GM21526 (cell line): ENCODE measurements at regions not wholly inside any gene's neighbourhood (a gene's known extent, or its start where the extent isn't known, plus 50 kb on each side); places are given as distances from the start of the nearest gene placed in this dataset.
"Not testable (repeated sequence)": the region's sequence is repeated elsewhere in the genome, so short reads cannot be mapped to it uniquely, and the experiment has no call there.

Source experiments
- ATAC-seq: cut with Tn5 transposase; IDR thresholded peaks from one replicate; pipeline ENCODE4 v1.9.1; 2021; ENCODE audit warnings: moderate library complexity; ENCODE audit not compliant: unreplicated experiment, low FRiP score

- ATAC-seq = no peak
These were observed 131.0 kb upstream of the LDB2 start for GRCh38 chr4:17029432-17029831.

DNA sequence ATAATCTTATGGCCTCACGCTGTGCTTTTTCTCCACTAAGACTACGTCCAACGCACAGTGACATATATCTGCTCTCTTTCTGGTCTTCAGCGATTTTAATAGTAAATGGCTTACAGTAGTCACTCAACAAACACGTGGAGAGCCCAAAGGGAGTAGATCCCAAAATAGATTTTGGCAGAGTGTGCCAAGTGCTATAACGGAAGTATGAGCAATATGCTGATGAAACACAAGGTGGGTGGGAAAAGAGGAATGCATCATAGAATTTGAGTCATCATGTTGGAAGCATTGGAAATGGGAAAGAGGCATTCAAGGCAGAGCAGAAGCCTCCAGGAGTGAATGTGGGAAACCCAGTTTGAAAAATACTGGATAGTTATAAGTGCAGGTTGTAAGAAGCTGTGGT lies 129.1 kb upstream of the LDB2 start:
- no peak for ATAC-seq

DNA sequence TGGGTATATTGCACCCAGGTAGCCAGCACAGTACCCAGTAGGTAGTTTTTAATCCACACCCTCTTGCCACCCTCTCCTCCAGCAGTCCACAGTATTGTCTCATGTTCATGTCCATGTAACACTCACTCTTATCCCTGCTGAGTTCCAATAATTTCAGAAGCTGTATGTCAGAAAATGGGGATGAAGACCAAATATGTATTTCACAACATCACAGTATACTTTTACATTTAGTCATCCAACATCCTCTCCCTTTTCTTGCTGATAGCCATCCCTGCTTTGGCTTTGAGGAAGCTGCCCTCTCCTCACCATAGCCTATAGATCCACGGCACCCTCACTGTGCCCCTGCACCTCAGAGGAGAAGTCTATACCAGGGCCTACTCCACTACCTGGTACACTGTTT lies 126.0 kb upstream of the LDB2 start:
- no peak for ATAC-seq

- no peak for ATAC-seq
These were observed 122.5 kb upstream of the LDB2 start for GRCh38 chr4:17020901-17021300.

DNA sequence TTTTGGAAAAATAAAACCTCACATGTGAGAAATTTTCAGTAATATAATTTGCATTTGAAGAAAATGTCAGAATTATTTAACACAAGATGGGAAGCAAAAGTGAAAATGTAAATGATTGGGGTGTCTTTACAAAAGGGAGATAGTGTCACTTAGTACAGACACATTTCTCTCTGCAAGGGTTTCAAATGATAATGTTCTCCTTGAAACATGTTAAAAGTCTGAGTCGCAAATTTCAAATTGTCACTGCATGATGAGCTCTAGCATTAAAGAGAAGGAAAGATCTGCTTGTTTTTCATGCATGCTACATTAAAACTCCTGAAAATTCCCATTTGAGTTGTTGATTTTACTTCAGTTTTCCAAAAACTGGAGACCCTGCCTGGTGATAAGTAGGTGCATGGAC lies 122.0 kb upstream of the LDB2 start:
- ATAC-seq = no peak

DNA sequence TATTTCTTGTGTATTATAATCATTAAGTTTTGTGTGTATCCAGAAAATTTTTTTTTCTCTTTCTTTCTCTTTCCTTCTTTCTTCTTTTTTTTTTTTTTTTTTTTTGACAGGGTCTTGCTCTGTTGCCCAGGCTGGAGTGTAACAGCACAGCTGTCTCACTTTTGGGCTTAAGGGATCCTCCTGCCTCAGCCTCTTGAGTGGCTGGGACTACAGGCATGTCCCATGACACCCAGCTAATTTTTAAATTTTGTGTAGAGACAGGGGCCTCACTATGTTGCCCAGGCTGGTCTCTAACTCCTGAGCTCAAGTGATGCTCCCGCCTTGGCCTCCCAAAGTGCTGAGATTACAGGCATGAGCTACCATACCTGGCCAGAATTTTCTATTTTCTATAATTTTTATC lies 120.2 kb upstream of the LDB2 start:
- ATAC-seq = not testable (repeated sequence)

DNA sequence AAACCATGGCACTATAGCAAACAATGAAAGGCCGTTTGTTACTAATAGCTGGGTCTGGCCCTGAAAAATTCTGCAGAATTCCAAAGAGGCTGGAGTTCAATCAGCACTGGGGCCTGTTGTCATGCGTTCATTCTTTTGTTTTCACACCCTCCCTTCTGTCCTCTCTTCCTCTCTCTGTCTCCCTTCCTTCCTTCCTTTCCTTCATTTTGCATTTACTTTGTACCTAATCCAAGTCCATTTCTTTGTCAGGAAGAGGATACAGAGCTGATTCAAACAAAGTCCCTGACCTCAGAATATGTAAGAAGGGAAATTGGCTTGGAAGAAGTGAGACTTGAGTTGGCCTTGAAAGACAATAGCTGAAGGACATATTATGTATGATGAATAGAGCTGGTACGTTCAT lies 119.6 kb upstream of the LDB2 start:
- no peak for ATAC-seq

- no peak for ATAC-seq
These were observed 115.0 kb upstream of the LDB2 start for GRCh38 chr4:17013382-17014006.

- ATAC-seq = no peak
These were observed 114.0 kb upstream of the LDB2 start for GRCh38 chr4:17012451-17012850.

DNA sequence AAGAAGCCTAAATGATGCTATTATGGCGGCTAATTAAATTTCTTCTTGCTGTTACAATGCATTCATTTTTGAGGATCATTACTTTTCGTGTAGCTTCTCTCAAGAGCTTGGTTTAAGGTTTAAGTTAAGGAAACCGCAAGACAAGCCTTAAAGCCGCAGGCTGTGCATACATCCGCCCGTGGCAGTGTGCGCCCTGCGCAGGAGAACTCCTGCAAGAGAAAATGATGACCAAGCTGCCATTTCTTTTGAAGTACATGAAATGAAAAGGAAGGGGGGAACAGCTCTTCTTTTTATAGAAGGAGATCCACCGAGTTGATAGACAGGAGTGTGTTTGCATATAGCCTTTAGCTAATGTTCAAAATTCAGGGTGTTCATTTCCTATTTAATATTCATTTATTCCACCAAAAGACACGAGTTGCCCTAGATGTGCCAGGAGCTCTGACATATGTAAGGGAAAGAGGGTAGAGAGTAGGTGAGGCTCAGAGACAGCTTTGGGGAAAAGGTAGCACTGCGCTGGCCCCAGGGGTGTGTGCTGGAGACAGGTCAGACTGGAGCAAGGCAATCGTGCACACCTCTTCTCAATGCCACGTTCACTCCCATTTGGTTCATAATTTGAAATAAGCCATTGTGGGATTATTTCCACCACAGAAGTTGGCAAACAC lies 112.1 kb upstream of the LDB2 start:
- no peak for ATAC-seq

GRCh38 chr4:17009871-17010367 lies 111.5 kb upstream of the LDB2 start:
- no peak for ATAC-seq

DNA sequence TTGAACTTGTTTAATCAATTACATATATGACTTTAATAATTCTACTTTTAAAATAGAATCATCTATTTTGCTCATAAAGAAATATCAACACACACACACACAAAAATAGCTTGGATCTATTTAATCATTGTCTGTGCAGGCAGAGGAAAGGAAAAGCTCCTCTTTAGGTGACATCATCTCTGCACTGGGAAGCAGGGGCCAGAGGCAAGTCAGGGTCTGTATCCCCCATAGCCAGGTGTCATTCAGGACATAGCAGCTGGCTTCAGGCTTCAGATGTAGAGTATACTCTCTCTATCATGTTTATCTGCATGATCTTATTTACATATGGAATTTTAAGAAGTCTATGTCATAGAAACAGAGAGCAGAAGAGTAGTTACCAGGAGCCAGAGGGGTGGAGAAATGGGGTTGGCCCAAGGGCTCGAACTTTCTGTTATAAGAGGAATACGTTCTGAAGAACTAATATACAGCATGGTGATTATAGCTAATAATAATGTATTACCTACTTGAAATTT lies 110.4 kb upstream of the LDB2 start:
- ATAC-seq = no peak

- not testable (repeated sequence) for ATAC-seq
These were observed 105.4 kb upstream of the LDB2 start for GRCh38 chr4:17003606-17004392.

DNA sequence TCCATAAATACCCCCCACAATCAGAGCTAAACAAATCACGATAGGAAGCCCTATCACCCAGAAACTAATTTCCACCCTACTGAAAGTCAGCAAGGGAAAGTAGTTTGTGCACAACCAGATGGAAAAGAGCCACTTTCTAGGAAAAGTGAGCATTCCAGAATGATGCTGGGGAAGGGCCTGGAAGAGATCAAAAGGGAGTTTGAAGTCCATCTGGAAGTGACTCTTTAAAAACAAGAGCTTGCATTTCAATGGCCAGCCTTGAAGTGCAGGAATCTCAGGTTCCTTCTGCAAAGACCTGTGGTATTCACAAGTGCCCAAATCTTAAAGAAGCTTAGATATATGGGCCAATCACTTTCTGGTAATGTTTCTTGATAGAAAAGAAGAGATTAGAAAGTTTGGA lies 97.0 kb upstream of the LDB2 start:
- ATAC-seq = no peak

GRCh38 chr4:16993956-16994840 lies 95.8 kb upstream of the LDB2 start:
- no peak for ATAC-seq

DNA sequence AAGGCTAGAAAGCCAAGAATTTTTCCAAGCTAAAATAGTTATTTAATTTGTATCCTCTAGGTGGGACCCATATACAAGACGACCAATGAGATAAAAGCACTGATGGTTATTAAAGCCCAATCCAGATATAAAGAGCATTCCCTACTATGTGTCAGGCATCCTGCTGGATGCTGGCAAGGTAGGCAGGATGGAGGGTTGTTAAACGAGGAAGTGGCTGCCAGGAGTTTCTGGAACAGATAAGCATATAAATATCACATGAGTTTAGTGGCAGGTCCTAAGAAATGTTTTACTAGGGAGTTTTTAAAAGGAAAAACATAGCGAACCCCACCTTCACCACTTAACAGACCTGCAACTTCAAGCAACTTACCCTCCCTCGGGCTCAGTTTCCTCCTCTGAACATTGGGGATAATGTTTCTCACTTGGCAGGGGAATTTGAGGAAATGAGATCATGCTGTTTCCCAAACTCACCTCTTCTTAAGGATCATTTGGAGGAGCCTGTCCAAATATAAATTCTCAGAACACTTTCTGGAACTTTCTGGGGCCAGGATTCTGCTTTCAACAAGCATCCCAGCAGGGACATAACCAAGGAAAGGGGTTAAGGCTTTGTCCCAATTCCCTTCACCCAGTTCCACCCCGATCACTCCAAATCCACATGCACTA lies 94.3 kb upstream of the LDB2 start:
- no peak for ATAC-seq

DNA sequence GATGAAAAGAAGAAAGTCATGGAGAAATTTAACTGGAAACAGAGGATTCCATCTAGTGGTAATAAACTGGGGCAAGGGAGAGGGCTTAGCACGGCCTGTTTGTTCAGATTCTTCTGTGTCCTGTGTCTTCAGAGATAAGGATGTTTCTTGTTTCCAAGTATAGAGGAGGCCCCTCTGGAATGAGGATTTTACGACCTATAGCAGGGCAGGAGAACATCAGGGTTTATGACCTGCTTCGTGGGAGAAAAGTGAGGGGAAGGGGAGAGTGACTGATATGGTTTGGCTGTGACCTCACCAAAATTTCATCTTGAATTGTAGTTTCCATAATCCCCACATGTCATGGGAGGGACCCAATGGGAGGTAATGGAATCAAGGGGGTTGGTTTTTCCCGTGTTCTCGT lies 93.0 kb upstream of the LDB2 start:
- no peak for ATAC-seq

GRCh38 chr4:16989371-16989770 lies 90.9 kb upstream of the LDB2 start:
- no peak for ATAC-seq

GRCh38 chr4:16988814-16989213 lies 90.4 kb upstream of the LDB2 start:
- no peak for ATAC-seq

DNA sequence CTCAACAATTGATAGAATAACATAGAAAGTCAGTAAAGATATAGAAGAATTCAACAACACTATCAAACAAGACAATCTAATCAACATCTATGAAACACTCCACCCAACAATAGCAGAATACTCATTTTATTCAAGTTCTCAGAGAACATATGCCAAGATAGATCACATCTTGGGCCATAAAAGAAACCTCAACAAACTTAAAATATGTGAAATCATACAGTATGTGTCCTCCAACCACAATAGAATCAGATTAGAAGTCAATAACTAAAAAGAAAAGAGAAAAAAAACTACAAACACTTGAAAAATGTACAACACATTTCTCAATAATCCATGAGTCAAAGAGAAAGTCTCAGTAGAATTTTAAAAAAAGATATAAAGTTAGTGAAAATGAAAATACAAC lies 78.6 kb upstream of the LDB2 start:
- ATAC-seq = no peak
